ENCODE measurements at regions not wholly inside any gene's neighbourhood (a gene's known extent, or its start where the extent isn't known, plus 50 kb on each side); places are given as distances from the start of the nearest gene placed in this dataset.

GRCh38 chr11:128298271-128298670 is 289.1 kb downstream of the ETS1 start:
- no peak for DNase-seq

- DNase-seq: no peak
Observed at GRCh38 chr11:128297805-128298204, 289.6 kb downstream of the ETS1 start.

GRCh38 chr11:128297091-128297651 is 290.2 kb downstream of the ETS1 start:
- no peak for DNase-seq

GRCh38 chr11:128294671-128295050 is 292.7 kb downstream of the ETS1 start:
- no peak for DNase-seq

GRCh38 chr11:128294001-128294670 is 293.2 kb downstream of the ETS1 start:
- no peak for DNase-seq

GRCh38 chr11:128291835-128292234 is 295.5 kb downstream of the ETS1 start:
- DNase-seq: no peak

- DNase-seq: no peak
Observed at GRCh38 chr11:128291007-128291406, 296.4 kb downstream of the ETS1 start.

GRCh38 chr11:128290106-128290840 is 297.1 kb downstream of the ETS1 start:
- DNase-seq: peak; percentile 60 to 64

GRCh38 chr11:128289048-128289447 is 298.3 kb downstream of the ETS1 start:
- DNase-seq: no peak

GRCh38 chr11:128288368-128288767 is 299.0 kb downstream of the ETS1 start:
- no peak for DNase-seq

- no peak for DNase-seq
Observed at GRCh38 chr11:128285321-128285720, 302.0 kb downstream of the ETS1 start.

GRCh38 chr11:128284634-128285033 is 302.7 kb downstream of the ETS1 start:
- no peak for DNase-seq

- no peak for DNase-seq
Observed at GRCh38 chr11:128283451-128283850, 303.9 kb downstream of the ETS1 start.

GRCh38 chr11:128282053-128282452 is 305.3 kb downstream of the ETS1 start:
- no peak for DNase-seq

- DNase-seq: no peak
Observed at GRCh38 chr11:128279866-128280265, 307.5 kb downstream of the ETS1 start.

- no peak for DNase-seq
Observed at GRCh38 chr11:128273736-128274135, 313.6 kb downstream of the ETS1 start.

- DNase-seq: no peak
Observed at GRCh38 chr11:128271401-128271800, 316.0 kb downstream of the ETS1 start.

- no peak for DNase-seq
Observed at GRCh38 chr11:128269466-128269865, 317.9 kb downstream of the ETS1 start.

GRCh38 chr11:128266893-128267292 is 320.5 kb downstream of the ETS1 start:
- DNase-seq: no peak

- DNase-seq: no peak
Observed at GRCh38 chr11:128262463-128263345, 324.7 kb downstream of the ETS1 start.

- DNase-seq: no peak
Observed at GRCh38 chr11:128261011-128261421, 326.3 kb downstream of the ETS1 start.

GRCh38 chr11:128260398-128260797 is 327.0 kb downstream of the ETS1 start:
- no peak for DNase-seq

- no peak for DNase-seq
Observed at GRCh38 chr11:128259816-128260215, 327.5 kb downstream of the ETS1 start.
